ENCODE measurements at regions not wholly inside any gene's neighbourhood (a gene's known extent, or its start where the extent isn't known, plus 50 kb on each side); places are given as distances from the start of the nearest gene placed in this dataset.

DNA sequence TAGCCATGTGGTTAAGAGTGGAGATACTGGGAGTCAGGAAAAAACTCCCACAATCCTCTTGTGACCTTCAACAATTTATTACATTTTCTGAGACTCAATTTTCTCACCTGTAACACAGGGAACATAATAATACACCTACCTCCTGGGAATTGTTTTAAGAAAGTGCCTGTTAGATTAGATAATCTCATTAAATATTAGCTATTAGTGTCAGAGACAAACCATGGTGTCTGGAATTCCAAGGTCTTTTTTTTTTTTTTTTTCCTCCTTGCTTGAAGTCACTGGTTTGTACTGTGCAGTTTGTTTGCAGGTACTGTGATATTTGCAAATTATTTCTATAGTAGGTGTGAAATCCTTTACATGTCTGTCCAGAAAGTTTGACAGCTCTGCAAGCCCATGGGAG, 806.1 kb downstream of the DNAJB9 start:
- TF ChIP-seq, protein P1, sequence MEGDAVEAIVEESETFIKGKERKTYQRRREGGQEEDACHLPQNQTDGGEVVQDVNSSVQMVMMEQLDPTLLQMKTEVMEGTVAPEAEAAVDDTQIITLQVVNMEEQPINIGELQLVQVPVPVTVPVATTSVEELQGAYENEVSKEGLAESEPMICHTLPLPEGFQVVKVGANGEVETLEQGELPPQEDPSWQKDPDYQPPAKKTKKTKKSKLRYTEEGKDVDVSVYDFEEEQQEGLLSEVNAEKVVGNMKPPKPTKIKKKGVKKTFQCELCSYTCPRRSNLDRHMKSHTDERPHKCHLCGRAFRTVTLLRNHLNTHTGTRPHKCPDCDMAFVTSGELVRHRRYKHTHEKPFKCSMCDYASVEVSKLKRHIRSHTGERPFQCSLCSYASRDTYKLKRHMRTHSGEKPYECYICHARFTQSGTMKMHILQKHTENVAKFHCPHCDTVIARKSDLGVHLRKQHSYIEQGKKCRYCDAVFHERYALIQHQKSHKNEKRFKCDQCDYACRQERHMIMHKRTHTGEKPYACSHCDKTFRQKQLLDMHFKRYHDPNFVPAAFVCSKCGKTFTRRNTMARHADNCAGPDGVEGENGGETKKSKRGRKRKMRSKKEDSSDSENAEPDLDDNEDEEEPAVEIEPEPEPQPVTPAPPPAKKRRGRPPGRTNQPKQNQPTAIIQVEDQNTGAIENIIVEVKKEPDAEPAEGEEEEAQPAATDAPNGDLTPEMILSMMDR (conservative IDR thresholded peaks at IDR 0.05), result no peak

DNA sequence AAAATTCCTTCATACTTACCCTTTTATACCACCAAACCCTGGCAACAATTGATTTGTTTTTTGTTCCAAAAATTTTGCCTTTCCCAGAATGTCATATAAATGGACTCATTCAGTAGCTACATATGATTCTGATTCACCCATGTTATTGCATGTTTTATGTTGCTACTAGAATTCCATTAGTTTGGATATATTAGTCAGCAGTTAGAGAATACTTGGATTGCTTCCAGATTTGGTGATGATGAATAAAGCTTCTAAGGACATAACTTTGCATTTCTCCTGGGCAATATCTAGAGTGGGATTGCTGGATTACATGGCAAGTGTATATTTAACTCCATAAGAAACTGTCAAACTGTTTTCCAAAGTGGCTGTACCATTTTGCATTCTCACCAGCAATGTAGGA, 806.9 kb downstream of the DNAJB9 start:
- TF ChIP-seq, protein P1 (conservative IDR thresholded peaks at IDR 0.05), result no peak
- no peak overlapping the region for H3K27ac ChIP-seq

More for the DNA sequence above, 806.1 kb downstream of the DNAJB9 start:
- no peak overlapping the region for H3K27ac ChIP-seq

DNA sequence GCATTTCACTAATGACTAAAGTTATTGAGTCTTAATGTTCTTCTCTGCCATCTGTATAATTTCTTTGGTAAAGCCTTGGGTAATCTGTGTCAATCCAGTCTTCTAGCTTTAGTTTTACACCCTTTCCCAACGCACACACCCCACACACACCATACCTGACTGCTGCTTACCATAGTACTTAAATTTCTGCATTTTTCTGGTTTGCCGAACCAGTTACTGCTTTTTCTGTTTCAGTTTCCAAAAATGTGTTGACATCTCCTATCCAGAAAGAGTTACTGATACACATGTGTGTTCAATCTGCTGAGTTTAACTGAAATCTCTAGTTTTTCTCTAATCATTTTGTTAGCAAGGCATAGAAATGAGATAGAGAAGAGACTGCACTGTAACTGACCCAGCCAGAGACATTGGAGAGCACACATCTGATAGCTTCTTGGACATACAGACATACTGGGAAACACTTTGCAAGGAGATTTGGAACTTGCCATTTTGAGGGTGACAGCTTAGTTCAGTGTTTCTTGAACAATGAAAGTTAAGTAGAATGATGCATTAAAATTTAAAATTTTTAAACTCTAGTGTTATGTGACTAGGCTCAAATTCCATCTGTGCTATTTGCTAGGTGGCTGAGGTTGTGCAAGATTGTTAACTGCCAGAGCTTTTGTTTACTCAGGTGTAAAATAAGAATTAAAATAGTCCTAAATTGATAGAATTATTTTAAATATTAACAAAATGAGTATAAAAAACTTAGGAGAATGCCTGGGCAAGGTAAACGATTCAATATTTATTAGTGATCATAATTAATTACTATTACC, 807.6 kb downstream of the DNAJB9 start:
- H3K27ac ChIP-seq, result no peak overlapping the region
- TF ChIP-seq, protein P1 (conservative IDR thresholded peaks at IDR 0.05), result no peak

DNA sequence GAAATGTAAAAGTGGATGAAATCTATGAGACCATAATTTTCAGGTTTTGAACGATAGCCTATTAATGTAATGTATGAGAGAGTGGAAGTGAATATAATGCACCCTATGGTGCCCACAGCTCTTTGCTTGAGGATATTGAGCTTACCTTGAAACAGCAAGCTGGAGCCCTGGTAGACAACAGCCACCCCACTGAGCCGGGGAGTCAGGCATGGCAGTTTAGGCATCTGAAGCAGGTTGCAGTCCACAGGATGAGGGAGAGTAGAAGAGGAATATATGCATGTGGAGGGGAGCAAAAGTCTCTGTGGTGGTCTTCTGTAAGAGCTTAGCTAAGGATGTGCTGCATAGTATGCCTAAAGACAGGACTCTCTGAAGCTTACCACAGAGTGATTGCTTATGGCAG, 817.3 kb downstream of the DNAJB9 start:
- H3K27ac ChIP-seq, result no peak overlapping the region
- TF ChIP-seq, protein P1 (conservative IDR thresholded peaks at IDR 0.05), result no peak

DNA sequence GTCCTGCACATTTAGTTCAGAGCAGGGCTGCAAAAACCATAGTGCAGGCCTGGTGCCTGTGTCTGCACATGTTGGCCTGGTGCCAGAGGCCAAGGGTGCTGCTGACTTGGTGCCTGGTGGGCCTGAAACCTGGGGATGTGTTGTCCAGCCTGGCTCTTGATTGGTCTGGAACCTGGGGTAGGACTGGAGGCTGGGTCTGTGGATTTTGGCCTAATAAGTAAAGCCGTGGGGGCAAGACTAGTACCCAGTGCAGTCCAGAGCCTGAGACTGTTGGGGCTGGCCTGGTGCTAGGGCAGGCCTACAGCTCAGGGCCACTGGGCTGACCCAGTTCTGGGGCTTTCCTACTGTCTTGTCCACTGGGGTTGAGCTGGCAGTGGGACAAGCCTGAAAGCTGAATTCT, 817.9 kb downstream of the DNAJB9 start:
- TF ChIP-seq, protein P1 (conservative IDR thresholded peaks at IDR 0.05), result no peak
- H3K27ac ChIP-seq, result no peak overlapping the region

DNA sequence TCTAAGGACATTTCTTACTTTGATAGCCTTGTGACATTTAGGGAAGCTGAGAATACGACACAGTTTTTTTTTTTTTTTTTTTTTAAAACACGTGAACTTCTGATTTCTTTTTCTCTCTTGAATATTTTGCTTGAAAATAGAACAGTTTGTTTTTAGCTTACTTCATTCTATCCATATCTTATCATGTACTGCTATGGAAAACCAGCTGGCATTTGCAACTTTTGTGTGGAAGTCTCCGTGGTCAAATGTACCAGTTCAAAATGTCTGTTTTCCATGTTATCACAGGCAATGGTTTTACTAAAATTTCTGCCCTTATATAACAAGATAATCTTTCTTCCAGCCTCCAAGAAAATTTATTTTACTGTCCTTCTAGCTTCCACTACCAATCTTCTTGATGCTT, 821.6 kb downstream of the DNAJB9 start:
- no peak overlapping the region for H3K27ac ChIP-seq
- TF ChIP-seq, protein P1 (conservative IDR thresholded peaks at IDR 0.05), result no peak

DNA sequence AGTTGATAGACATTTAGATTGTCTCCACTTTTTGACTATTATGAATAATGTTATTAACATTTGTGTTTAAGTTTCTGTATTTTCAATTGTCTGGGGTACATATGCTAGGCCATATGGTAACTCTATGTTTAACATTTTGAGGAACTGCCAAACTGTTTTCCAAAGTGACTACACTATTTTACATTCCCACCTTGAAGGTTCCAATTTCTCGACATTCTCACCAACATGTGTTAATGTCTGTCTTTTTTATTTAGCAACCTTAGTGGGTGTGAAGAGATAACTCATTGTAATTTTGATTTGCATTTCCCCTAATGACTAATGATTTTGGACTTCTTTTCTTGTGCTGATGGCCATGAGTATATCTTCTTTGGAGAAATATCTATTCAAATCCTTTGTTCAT, 832.4 kb downstream of the DNAJB9 start:
- H3K27ac ChIP-seq, result no peak overlapping the region
- TF ChIP-seq, protein P1 (conservative IDR thresholded peaks at IDR 0.05), result no peak

Measured in VCaP (cell line).